ENCODE measurements at regions not wholly inside any gene's neighbourhood (a gene's known extent, or its start where the extent isn't known, plus 50 kb on each side); places are given as distances from the start of the nearest gene placed in this dataset.
"Not testable (repeated sequence)": the region's sequence is repeated elsewhere in the genome, so short reads cannot be mapped to it uniquely, and the experiment has no call there.

DNA sequence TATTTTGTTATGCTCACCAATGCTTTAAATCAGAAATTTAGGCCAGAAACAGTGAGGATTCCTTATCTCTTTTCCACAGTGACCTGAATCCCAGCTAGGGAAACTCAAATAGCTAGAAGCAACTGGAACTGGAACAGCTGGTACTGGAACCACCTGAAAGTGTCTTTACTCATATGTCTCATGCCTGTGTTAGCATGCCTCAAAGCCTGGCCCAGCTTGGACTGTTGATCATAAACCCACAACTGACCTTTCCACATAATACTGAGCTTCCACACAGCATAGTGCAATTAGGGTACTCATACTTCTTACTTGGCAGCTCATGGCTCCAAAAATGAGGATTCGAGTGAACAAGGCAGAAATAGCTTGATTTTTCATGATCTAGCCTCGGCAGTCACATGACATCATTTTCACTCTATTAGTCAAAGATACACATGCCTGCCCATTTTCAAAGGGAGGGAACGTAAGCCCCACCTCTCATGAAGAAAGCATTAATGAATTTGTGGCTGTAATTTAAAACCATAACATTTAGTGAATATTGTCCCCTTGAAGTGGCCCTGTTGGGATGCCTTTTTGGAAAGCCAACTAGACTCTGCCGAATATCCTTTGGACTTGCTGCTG lies 80.8 kb upstream of the ACSL1 start:
- no peak for TF ChIP-seq CTCF (IDR thresholded peaks at IDR 0.05)
- no peak for DNase-seq (ENCODE audit: low spot score)
- no peak for ATAC-seq (ENCODE audit: low FRiP score)

DNA sequence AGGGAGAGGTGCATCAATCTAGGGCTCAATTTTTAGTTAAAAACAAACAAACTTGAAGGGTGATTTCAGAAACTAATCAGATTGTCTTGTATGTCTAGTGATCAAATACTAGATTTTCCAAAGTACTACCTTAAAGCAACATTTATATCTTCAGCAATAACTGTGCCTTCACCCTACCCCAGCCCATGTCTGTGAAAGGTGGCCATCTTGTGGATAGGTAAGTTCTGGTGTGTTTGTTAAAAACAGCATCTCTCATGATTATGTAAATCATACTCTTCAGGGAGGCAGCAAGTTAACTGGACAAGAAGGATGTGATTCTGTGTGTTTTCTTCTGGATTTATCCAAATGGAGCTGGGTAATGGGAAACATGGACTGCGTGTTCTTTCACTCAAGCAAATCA lies 81.4 kb upstream of the ACSL1 start:
- TF ChIP-seq CTCF (IDR thresholded peaks at IDR 0.05), result no peak
- ATAC-seq (ENCODE audit: low FRiP score), result no peak
- DNase-seq (ENCODE audit: low spot score), result no peak

DNA sequence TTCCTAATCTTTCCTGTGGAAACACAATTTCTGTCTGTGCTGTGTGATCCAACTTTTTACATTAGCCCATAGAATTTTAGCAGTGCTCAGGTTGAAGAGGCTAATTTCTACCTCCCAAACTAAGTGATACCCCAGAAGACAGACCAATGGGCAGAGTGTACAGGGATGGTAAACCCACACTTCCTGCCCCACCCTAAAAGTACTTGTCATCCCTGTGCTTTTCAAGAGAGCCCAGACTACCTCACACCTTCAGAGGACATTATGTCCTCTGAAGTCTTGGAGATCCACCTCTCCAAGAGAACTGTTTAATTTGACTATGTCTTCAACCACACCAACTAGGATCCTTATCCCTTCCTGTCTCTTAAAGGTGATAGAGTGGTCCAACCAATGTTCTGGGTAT lies 82.0 kb upstream of the ACSL1 start:
- no peak for DNase-seq (ENCODE audit: low spot score)
- no peak for ATAC-seq (ENCODE audit: low FRiP score)
- TF ChIP-seq CTCF (IDR thresholded peaks at IDR 0.05), result no peak

- no peak for ATAC-seq (ENCODE audit: low FRiP score)
- no peak for DNase-seq (ENCODE audit: low spot score)
- TF ChIP-seq CTCF (IDR thresholded peaks at IDR 0.05), result no peak
These were observed 85.5 kb upstream of the ACSL1 start for GRCh38 chr4:184911310-184911709.

- DNase-seq (ENCODE audit: low spot score) (no peak), ATAC-seq (ENCODE audit: low FRiP score) (no peak)
These were observed 87.8 kb upstream of the ACSL1 start for GRCh38 chr4:184913356-184914143.

GRCh38 chr4:184918799-184919198 lies 93.0 kb upstream of the ACSL1 start:
- not testable (repeated sequence) for DNase-seq (ENCODE audit: low spot score); ATAC-seq (ENCODE audit: low FRiP score)

More at GRCh38 chr4:184913356-184914143, 87.8 kb upstream of the ACSL1 start:
- no peak for TF ChIP-seq CTCF (IDR thresholded peaks at IDR 0.05)

DNA sequence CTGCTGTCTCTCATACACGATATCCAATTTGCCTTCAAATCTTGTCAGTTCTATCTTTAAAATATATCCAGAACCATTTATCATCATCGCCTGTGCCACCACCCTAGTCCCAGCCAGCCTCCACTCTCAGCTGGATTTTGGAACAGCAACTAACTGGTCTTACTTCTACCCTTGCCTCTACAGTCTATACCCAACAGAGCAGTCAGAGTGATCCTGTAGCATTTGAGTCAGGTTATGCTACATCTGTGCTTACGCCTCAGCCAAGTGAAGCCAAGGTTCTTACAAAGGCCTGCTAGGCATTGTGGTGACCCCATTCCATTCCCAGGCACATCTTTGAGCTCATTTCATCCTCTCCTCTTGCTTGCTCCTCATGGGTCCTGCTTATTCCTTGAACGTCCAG lies 95.7 kb upstream of the ACSL1 start:
- DNase-seq (ENCODE audit: low spot score) (no peak), ATAC-seq (ENCODE audit: low FRiP score) (no peak)
- no peak for TF ChIP-seq CTCF (IDR thresholded peaks at IDR 0.05)
